Spleen (tissue), 7 donors: ENCODE measurements at regions not wholly inside any gene's neighbourhood (a gene's known extent, or its start where the extent isn't known, plus 50 kb on each side); places are given as distances from the start of the nearest gene placed in this dataset.

Experiments
- POLR2A ChIP-seq, 3 donors: fragments of 450-650 bp; IDR thresholded peaks; one replicate each; pipeline ENCODE4 v1.5.1; 2017; ENCODE audit warnings: antibody characterized with exemption in 3 of 3, mild to moderate bottlenecking in 1 of 3
- POLR2AphosphoS5 ChIP-seq, 3 donors: sonication (generic); formaldehyde crosslinking; IDR thresholded peaks; one replicate each; pipeline ENCODE4 v1.5.1; 2017; ENCODE audit warnings: antibody characterized with exemption in 3 of 3
- TF ChIP-seq, protein P1 (sequence below), 11 experiments: fragments of 200-600 bp in 7 of 11; fragments of 450-650 bp in 4 of 11; sonication (generic) in 4 of 11; IDR thresholded peaks in 8 of 11; conservative IDR thresholded peaks in 3 of 11; 1 replicate in 7 of 11; 2 replicates in 4 of 11; pipeline versions ENCODE4 v1.4.0 to v1.8.0; 2016 to 2021; ENCODE audit warnings: antibody characterized with exemption in 11 of 11, inconsistent platforms in 4 of 11, mild to moderate bottlenecking in 1 of 11
- donor health status: DM: no; HTN: no; CAD: no; lungs with moderate emphysema.
- donor health status: DM: no; HTN: no; CAD: no.
- donor health status: DM: no; HTN: no; CAD: no.

DNA sequence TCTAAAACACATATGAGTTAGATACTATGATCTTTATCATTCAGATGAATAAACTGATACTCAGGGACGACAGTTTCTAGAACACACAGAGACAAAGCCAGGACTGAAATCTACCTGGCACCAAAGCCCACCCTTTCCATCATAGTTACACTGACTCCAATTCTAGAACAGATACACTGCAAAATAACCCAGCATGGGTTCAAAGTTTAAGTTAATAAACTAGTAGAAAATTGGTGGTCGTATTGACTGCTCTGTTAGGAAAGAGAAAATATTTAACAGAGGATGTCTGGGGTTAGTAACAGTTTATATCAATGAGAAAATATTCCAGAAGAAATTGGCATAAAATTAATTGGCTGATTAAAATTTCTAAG lies 60.8 kb upstream of the BCL9 start:
- no peak for TF ChIP-seq POLR2A (IDR thresholded peaks at IDR 0.05)
- TF ChIP-seq POLR2AphosphoS5 (IDR thresholded peaks at IDR 0.05): no peak
- TF ChIP-seq, protein P1, sequence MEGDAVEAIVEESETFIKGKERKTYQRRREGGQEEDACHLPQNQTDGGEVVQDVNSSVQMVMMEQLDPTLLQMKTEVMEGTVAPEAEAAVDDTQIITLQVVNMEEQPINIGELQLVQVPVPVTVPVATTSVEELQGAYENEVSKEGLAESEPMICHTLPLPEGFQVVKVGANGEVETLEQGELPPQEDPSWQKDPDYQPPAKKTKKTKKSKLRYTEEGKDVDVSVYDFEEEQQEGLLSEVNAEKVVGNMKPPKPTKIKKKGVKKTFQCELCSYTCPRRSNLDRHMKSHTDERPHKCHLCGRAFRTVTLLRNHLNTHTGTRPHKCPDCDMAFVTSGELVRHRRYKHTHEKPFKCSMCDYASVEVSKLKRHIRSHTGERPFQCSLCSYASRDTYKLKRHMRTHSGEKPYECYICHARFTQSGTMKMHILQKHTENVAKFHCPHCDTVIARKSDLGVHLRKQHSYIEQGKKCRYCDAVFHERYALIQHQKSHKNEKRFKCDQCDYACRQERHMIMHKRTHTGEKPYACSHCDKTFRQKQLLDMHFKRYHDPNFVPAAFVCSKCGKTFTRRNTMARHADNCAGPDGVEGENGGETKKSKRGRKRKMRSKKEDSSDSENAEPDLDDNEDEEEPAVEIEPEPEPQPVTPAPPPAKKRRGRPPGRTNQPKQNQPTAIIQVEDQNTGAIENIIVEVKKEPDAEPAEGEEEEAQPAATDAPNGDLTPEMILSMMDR (IDR thresholded peaks at IDR 0.05 in 8 of 11, conservative IDR thresholded peaks at IDR 0.05 in 3 of 11): no peak
